ENCODE measurements at regions not wholly inside any gene's neighbourhood (a gene's known extent, or its start where the extent isn't known, plus 50 kb on each side); places are given as distances from the start of the nearest gene placed in this dataset.
A peak's percentile ranks its signal among the peaks of the same experiment; 100 is the strongest.

- no peak for DNase-seq (ENCODE audit: low spot score)
These were observed 851.2 kb upstream of the ADAMTS5 start for GRCh38 chr21:27817902-27818623.

- DNase-seq (ENCODE audit: low spot score): no peak
These were observed 850.2 kb upstream of the ADAMTS5 start for GRCh38 chr21:27817074-27817473.

- no peak for DNase-seq (ENCODE audit: low spot score)
These were observed 849.4 kb upstream of the ADAMTS5 start for GRCh38 chr21:27816301-27816700.

GRCh38 chr21:27814226-27814625, 847.3 kb upstream of the ADAMTS5 start:
- DNase-seq (ENCODE audit: low spot score): no peak

- no peak for DNase-seq (ENCODE audit: low spot score)
These were observed 846.9 kb upstream of the ADAMTS5 start for GRCh38 chr21:27813750-27814149.

GRCh38 chr21:27813344-27813743, 846.5 kb upstream of the ADAMTS5 start:
- DNase-seq (ENCODE audit: low spot score): no peak

- no peak for DNase-seq (ENCODE audit: low spot score)
These were observed 845.4 kb upstream of the ADAMTS5 start for GRCh38 chr21:27812279-27812678.

GRCh38 chr21:27808923-27809322, 842.0 kb upstream of the ADAMTS5 start:
- no peak for DNase-seq (ENCODE audit: low spot score)

- no peak for DNase-seq (ENCODE audit: low spot score)
These were observed 840.7 kb upstream of the ADAMTS5 start for GRCh38 chr21:27807596-27807995.

GRCh38 chr21:27806281-27806680, 839.4 kb upstream of the ADAMTS5 start:
- no peak for DNase-seq (ENCODE audit: low spot score)

GRCh38 chr21:27805696-27806095, 838.8 kb upstream of the ADAMTS5 start:
- no peak for DNase-seq (ENCODE audit: low spot score)

- no peak for DNase-seq (ENCODE audit: low spot score)
These were observed 837.6 kb upstream of the ADAMTS5 start for GRCh38 chr21:27804515-27804914.

- DNase-seq (ENCODE audit: low spot score): no peak
These were observed 836.7 kb upstream of the ADAMTS5 start for GRCh38 chr21:27803571-27803970.

GRCh38 chr21:27802816-27803475, 836.1 kb upstream of the ADAMTS5 start:
- DNase-seq (ENCODE audit: low spot score): peak; percentile 24

GRCh38 chr21:27799861-27800260, 833.0 kb upstream of the ADAMTS5 start:
- no peak for DNase-seq (ENCODE audit: low spot score)

- DNase-seq (ENCODE audit: low spot score): no peak
These were observed 829.2 kb upstream of the ADAMTS5 start for GRCh38 chr21:27796106-27796505.

- DNase-seq (ENCODE audit: low spot score): no peak
These were observed 828.5 kb upstream of the ADAMTS5 start for GRCh38 chr21:27795418-27795817.

- no peak for DNase-seq (ENCODE audit: low spot score)
These were observed 827.0 kb upstream of the ADAMTS5 start for GRCh38 chr21:27793901-27794300.

GRCh38 chr21:27787046-27787445, 820.2 kb upstream of the ADAMTS5 start:
- DNase-seq (ENCODE audit: low spot score): no peak

- no peak for DNase-seq (ENCODE audit: low spot score)
These were observed 812.7 kb upstream of the ADAMTS5 start for GRCh38 chr21:27779606-27780005.

GRCh38 chr21:27776925-27777553, 810.2 kb upstream of the ADAMTS5 start:
- DNase-seq (ENCODE audit: low spot score): no peak

- no peak for DNase-seq (ENCODE audit: low spot score)
These were observed 805.9 kb upstream of the ADAMTS5 start for GRCh38 chr21:27772816-27773215.

- DNase-seq (ENCODE audit: low spot score): no peak
These were observed 805.1 kb upstream of the ADAMTS5 start for GRCh38 chr21:27771938-27772483.

All from hepatic stellate cell (primary cell).